GM12874 (cell line): ENCODE measurements at regions not wholly inside any gene's neighbourhood (a gene's known extent, or its start where the extent isn't known, plus 50 kb on each side); places are given as distances from the start of the nearest gene placed in this dataset.

Source experiments
- TF ChIP-seq, protein P1 (sequence below): IDR thresholded peaks from 2 replicates; pipeline ENCODE4 v1.5.1; 2011; ENCODE audit warnings: low read depth, mild to moderate bottlenecking, control low read depth, low read length, moderate library complexity; ENCODE audit not compliant: insufficient read depth

DNA sequence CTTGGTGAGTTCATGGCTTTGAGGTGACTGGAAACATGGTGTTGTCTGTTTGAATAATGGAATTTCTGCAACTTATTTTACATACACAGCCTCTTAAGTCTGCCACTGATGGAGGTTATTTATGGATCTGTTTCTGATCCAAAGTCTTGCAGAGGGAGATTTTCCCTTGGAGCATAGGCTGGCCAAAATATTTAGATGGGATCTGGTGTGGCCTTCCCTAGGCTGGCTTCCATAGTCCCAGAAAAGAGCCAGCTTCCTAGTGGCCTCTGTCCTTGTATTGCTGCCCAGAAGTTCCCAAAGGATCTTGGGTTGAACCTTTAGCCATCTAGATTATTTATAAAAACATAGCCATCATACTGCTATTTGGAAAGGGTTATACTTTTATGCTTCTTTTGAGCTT lies 491.1 kb upstream of the RGS6 start:
- TF ChIP-seq, protein P1, sequence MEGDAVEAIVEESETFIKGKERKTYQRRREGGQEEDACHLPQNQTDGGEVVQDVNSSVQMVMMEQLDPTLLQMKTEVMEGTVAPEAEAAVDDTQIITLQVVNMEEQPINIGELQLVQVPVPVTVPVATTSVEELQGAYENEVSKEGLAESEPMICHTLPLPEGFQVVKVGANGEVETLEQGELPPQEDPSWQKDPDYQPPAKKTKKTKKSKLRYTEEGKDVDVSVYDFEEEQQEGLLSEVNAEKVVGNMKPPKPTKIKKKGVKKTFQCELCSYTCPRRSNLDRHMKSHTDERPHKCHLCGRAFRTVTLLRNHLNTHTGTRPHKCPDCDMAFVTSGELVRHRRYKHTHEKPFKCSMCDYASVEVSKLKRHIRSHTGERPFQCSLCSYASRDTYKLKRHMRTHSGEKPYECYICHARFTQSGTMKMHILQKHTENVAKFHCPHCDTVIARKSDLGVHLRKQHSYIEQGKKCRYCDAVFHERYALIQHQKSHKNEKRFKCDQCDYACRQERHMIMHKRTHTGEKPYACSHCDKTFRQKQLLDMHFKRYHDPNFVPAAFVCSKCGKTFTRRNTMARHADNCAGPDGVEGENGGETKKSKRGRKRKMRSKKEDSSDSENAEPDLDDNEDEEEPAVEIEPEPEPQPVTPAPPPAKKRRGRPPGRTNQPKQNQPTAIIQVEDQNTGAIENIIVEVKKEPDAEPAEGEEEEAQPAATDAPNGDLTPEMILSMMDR, result no peak

DNA sequence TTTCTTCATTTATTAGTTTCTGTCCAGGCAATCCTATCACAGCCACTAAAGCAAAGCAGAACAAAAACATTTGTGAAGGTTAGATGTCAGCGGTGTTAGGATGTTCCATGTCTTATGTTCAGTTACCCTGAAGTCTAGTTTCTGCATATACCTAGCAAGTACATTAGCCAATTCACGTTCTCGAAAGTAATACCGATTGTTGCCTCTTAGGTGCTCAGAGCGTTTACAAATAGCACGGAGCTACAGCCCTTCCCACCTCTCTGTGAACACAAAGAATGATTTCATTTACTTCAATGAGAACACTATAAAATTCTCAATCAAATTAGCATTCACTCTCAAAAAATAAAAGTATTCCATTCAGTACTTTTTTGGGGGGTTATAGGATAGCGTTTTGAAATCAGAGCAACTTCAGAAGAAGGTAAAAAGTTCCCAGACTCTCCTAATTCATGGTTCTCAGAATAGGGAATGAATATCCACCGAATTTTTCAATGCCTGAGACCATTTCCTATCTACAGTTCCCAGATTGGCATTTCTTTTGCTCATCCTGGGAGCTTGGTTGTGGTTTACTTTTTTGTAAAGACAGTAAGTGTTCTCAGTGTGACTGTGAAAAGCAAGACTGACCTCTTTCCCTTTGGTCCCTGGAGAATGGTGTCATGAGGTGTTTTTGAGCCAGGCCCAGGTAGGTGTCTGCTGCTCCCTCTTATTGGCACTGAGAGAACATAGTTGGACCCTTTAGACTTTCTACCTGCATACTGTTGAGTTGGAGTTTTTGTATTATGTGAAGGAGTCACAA lies 488.0 kb upstream of the RGS6 start:
- TF ChIP-seq, protein P1, result no peak

DNA sequence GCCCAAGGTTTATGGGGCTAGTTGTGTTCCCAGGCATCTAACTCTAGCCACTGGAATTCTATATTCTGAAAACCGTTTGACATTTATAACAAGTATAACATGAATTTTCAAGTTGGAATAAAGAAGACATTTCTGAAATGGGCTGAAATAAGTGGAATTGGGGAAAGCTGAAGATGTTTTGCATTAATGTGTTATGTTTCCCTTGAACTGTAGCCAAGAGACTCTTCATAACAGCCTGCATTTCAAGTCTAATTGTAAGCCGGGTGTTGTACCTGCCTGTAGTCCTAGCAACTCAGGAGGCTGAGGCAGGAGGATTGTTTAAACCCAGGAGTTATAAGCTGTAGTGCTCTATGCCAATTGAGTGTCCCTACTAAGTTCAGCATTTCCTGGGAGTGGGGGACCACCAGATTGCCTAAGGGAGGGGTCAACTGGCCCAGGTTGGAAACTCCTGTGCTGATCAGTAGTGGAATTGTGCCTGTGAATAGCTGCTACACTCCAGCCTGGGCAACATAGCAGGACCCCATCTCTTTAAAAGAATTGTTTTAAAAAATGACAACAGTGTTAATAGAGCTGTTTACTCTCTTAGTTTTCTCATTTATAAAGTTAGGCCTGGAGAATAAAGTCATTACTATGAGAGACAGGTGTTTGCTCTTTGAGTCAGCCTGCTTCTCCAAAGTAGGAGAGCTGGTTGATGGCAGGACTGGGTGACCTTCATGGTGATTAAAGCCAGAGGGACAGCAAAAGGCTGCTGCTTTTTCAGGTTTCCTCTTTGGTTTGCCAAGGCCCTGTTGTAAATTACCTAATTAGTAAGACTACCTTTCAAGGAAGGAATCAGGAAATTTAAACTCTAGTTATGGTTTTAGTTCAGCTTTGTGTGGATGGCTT lies 483.6 kb upstream of the RGS6 start:
- TF ChIP-seq, protein P1, result no peak

DNA sequence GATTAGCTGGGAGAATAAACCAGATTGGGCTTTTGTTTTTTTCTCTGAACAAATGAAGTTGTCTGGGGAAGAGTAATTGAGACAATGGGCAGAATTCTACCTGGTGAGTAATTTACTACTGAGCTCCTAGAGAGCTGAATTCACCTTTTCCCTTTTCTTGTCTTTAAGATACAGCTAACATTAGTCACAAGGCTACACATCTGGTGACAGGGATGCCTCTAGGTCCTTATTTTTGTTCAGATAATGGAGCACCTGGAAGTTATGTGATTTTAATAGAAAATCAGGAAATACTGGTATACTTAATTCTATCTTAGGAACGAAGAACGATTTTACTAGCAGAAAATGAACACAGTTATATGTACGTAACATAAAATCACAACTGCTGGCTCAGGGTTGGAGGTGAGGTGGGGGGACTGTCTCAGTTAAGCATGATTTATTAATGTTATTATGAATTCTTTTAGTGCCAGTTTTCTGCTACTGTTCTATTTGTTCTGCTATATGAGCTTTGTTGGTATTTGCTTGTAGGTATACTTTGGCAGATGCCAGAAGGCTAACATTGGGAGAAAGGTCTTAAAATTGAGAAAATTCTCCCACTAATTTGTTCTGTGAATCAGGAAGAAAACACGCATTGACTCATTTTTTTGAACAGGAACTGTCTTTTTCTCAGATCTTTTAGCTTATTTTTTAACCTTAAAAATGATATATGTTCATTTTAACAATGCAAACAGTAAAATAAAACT lies 482.7 kb upstream of the RGS6 start:
- TF ChIP-seq, protein P1, result no peak

DNA sequence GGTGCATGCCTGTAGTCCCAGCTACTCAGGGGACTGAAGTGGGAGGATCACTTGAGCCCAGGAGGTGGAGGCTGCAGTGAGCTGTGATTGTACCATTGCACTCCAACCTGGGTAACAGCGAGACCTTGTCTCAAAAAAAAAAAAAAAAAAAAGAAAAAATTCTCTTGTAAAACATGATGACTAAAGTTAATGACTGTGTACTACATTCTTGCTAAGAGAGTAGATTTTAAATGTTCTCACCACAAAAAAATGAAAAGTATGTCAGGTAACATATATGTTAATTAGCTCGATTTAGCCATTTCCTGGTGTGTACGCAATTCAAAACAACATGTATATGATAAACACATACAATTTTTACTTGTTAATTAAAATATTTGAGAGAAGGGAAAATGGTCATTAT lies 480.7 kb upstream of the RGS6 start:
- TF ChIP-seq, protein P1, result no peak

DNA sequence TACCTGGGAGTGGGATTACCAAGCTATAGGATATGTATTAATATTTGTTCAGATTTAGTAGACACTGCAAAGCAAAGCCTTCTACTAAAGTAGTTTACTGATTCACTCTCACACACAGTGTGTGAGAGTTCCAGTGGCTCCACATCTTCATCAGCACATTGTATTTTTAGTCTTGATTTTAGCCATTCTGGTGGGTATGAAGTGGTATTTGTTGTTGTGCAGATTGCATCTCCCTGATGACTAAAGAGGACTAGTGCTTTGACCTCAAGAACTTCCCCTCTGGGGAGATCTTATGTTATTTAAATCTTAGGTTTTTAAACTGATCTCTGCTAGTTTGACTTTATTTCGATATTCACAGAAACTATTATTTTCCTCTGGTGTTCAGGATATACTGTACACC lies 479.7 kb upstream of the RGS6 start:
- TF ChIP-seq, protein P1, result no peak

DNA sequence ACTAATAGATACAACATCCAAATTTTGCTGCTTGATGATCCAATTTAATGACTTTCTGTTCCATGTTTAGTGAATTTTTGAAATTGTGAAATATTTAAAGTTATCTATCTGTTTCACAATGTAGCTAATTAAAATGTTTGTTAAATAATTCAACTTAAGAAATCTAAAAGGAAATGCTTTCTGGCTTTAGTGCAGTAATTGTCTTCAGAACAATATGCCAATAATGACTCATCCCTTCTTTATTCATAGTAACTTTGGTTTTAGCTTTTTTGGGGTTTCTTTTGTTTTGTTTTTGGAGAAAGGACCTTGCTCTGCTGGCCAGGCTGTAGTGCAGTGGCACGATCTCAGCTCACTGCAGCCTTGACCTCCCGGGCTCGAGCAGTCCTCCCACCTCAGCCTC lies 479.2 kb upstream of the RGS6 start:
- TF ChIP-seq, protein P1, result no peak
